NCI-H1105 treated with DMSO at 0.1 percent for 48 hours (cell line): ENCODE measurements at regions not wholly inside any gene's neighbourhood (a gene's known extent, or its start where the extent isn't known, plus 50 kb on each side); places are given as distances from the start of the nearest gene placed in this dataset.
"Not testable (repeated sequence)": the region's sequence is repeated elsewhere in the genome, so short reads cannot be mapped to it uniquely, and the experiment has no call there.

ENCODE experiments used
- DNase-seq: peaks from one replicate; lab custom pipeline; 2025; lab: John Stamatoyannopoulos, UW

- DNase-seq: no peak
Measured at GRCh38 chr1:192418552-192419285, 101.9 kb downstream of the RGS21 start.

- DNase-seq: no peak
Measured at GRCh38 chr1:192430644-192431043, 113.9 kb downstream of the RGS21 start.

- no peak for DNase-seq
Measured at GRCh38 chr1:192435704-192436103, 118.9 kb downstream of the RGS21 start.

- DNase-seq: no peak
Measured at GRCh38 chr1:192436441-192437078, 119.8 kb downstream of the RGS21 start.

GRCh38 chr1:192438737-192439136 lies 121.9 kb downstream of the RGS21 start:
- DNase-seq: no peak

- no peak for DNase-seq
Measured at GRCh38 chr1:192439373-192440025, 122.7 kb downstream of the RGS21 start.

- DNase-seq: no peak
Measured at GRCh38 chr1:192441492-192441891, 124.7 kb downstream of the RGS21 start.

GRCh38 chr1:192442736-192443135 lies 125.9 kb downstream of the RGS21 start:
- no peak for DNase-seq

GRCh38 chr1:192443616-192444015 lies 126.8 kb downstream of the RGS21 start:
- DNase-seq: no peak

GRCh38 chr1:192445241-192445640 lies 128.4 kb downstream of the RGS21 start:
- DNase-seq: no peak

- peak; percentile 47 for DNase-seq
Measured at GRCh38 chr1:192445839-192446489, 129.2 kb downstream of the RGS21 start.

GRCh38 chr1:192448026-192448578 lies 127.5 kb upstream of the RGS1 start:
- no peak for DNase-seq

GRCh38 chr1:192453360-192453992 lies 122.1 kb upstream of the RGS1 start:
- no peak for DNase-seq

- DNase-seq: no peak
Measured at GRCh38 chr1:192459467-192459866, 116.1 kb upstream of the RGS1 start.

- no peak for DNase-seq
Measured at GRCh38 chr1:192461684-192462083, 113.9 kb upstream of the RGS1 start.

GRCh38 chr1:192462616-192463015 lies 113.0 kb upstream of the RGS1 start:
- DNase-seq: no peak

GRCh38 chr1:192463661-192464060 lies 111.9 kb upstream of the RGS1 start:
- no peak for DNase-seq

- not testable (repeated sequence) for DNase-seq
Measured at GRCh38 chr1:192465221-192465620, 110.4 kb upstream of the RGS1 start.

- peak; percentile 20 for DNase-seq
Measured at GRCh38 chr1:192474080-192474683, 101.4 kb upstream of the RGS1 start.

- DNase-seq: no peak
Measured at GRCh38 chr1:192475329-192475728, 100.2 kb upstream of the RGS1 start.

GRCh38 chr1:192475970-192476369 lies 99.6 kb upstream of the RGS1 start:
- DNase-seq: no peak
